ENCODE measurements at regions not wholly inside any gene's neighbourhood (a gene's known extent, or its start where the extent isn't known, plus 50 kb on each side); places are given as distances from the start of the nearest gene placed in this dataset.

- Histone ChIP-seq H3K4me1 (ENCODE audit: control insufficient read depth, extremely low read depth, insufficient read depth, low read length) (no peaks in the 10 kb centered on the region), H3K9ac (ENCODE audit: control insufficient read depth, extremely low read depth, insufficient read depth, low read length) (no peak overlapping the region), H3K27me3 (ENCODE audit: control insufficient read depth, extremely low read depth, insufficient read depth, low read length) (peaks cover 9% of the 10 kb centered on the region), H3K36me3 (ENCODE audit: control insufficient read depth in 2 of 2, extremely low read depth in 1 of 2, insufficient read depth in 2 of 2, low read length in 2 of 2) (no peaks in the 10 kb centered on the region), H2AFZ (ENCODE audit: control insufficient read depth, low read length) (no peak overlapping the region), H4K20me1 (ENCODE audit: control insufficient read depth, extremely low read depth, insufficient read depth, low read length) (no peaks in the 10 kb centered on the region), H3K79me2 (ENCODE audit: control insufficient read depth, insufficient read depth, low read length) (no peaks in the 10 kb centered on the region), H3K9me3 (ENCODE audit: control insufficient read depth, low read depth, low read length) (no peaks in the 10 kb centered on the region), H3K27ac (ENCODE audit: control insufficient read depth, insufficient read depth, low read length) (no peak overlapping the region), H3K9me1 (ENCODE audit: control insufficient read depth, extremely low read depth, insufficient read depth, low read length) (no peaks in the 10 kb centered on the region), H3K4me3 (ENCODE audit: control insufficient read depth in 2 of 3, extremely low read depth in 1 of 3, insufficient read depth in 2 of 3, low read depth in 1 of 3, low read length in 3 of 3) (no peak overlapping the region), H3K4me2 (ENCODE audit: control insufficient read depth, extremely low read depth, insufficient read depth, low read depth, low read length) (no peak overlapping the region)
- no peak for DNase-seq (ENCODE audit: low read depth, low spot score)
- TF ChIP-seq CTCF (optimal IDR thresholded peaks at IDR 0.05 in 1 of 3, IDR thresholded peaks at IDR 0.05 in 1 of 3, conservative IDR thresholded peaks at IDR 0.05 in 1 of 3; ENCODE audit: extremely low read depth in 1 of 3, insufficient read depth in 2 of 3, low read length in 3 of 3) (no peak), EZH2 (IDR thresholded peaks at IDR 0.05; ENCODE audit: low read length) (no peak)
- dilution Hi-C loops (cut with MboI; ENCODE audit: extremely low pct_ligation_motif_present, low sequenced_read_pairs), result no loop called here
- FAIRE-seq, result no peak
These were observed 66.2 kb downstream of the RPLP1 start for GRCh38 chr15:69518806-69519205.

- H4K20me1 ChIP-seq (ENCODE audit: control insufficient read depth, extremely low read depth, insufficient read depth, low read length), result no peaks in the 10 kb centered on the region
- H3K9me3 ChIP-seq (ENCODE audit: control insufficient read depth, low read depth, low read length), result no peaks in the 10 kb centered on the region
- no peaks in the 10 kb centered on the region for H3K9me1 ChIP-seq (ENCODE audit: control insufficient read depth, extremely low read depth, insufficient read depth, low read length)
- H3K9ac ChIP-seq (ENCODE audit: control insufficient read depth, extremely low read depth, insufficient read depth, low read length), result no peak overlapping the region
- no peak for TF ChIP-seq CTCF (optimal IDR thresholded peaks at IDR 0.05 in 1 of 3, IDR thresholded peaks at IDR 0.05 in 1 of 3, conservative IDR thresholded peaks at IDR 0.05 in 1 of 3; ENCODE audit: extremely low read depth in 1 of 3, insufficient read depth in 2 of 3, low read length in 3 of 3)
- TF ChIP-seq EZH2 (IDR thresholded peaks at IDR 0.05; ENCODE audit: low read length), result no peak
- peaks cover 9% of the 10 kb centered on the region for H3K27me3 ChIP-seq (ENCODE audit: control insufficient read depth, extremely low read depth, insufficient read depth, low read length)
- no peak overlapping the region for H2AFZ ChIP-seq (ENCODE audit: control insufficient read depth, low read length)
- H3K4me3 ChIP-seq (ENCODE audit: control insufficient read depth in 2 of 3, extremely low read depth in 1 of 3, insufficient read depth in 2 of 3, low read depth in 1 of 3, low read length in 3 of 3), result no peak overlapping the region
- H3K36me3 ChIP-seq (ENCODE audit: control insufficient read depth in 2 of 2, extremely low read depth in 1 of 2, insufficient read depth in 2 of 2, low read length in 2 of 2), result no peaks in the 10 kb centered on the region
- dilution Hi-C loops (cut with MboI; ENCODE audit: extremely low pct_ligation_motif_present, low sequenced_read_pairs), result no loop called here
- no peaks in the 10 kb centered on the region for H3K79me2 ChIP-seq (ENCODE audit: control insufficient read depth, insufficient read depth, low read length)
- DNase-seq (ENCODE audit: low read depth, low spot score) (no peak), FAIRE-seq (no peak)
- no peaks in the 10 kb centered on the region for H3K4me1 ChIP-seq (ENCODE audit: control insufficient read depth, extremely low read depth, insufficient read depth, low read length)
- H3K27ac ChIP-seq (ENCODE audit: control insufficient read depth, insufficient read depth, low read length), result no peak overlapping the region
- no peak overlapping the region for H3K4me2 ChIP-seq (ENCODE audit: control insufficient read depth, extremely low read depth, insufficient read depth, low read depth, low read length)
These were observed 67.4 kb downstream of the RPLP1 start for GRCh38 chr15:69520067-69520466.

Data from keratinocyte (primary cell).